Prostate gland (tissue), 2 donors: ENCODE measurements at regions not wholly inside any gene's neighbourhood (a gene's known extent, or its start where the extent isn't known, plus 50 kb on each side); places are given as distances from the start of the nearest gene placed in this dataset.

Experiments used
- POLR2A ChIP-seq: fragments of 450-650 bp; IDR thresholded peaks from one replicate; pipeline ENCODE4 v1.6.1; 2016; ENCODE audit warnings: antibody characterized with exemption, mild to moderate bottlenecking
- TF ChIP-seq, protein P1 (sequence below), 4 experiments: fragments of 200-600 bp in 2 of 4; fragments of 450-650 bp in 2 of 4; sonication (generic) in 2 of 4; IDR thresholded peaks; 1 replicate in 3 of 4; 2 replicates in 1 of 4; pipeline ENCODE4 v1.5.1; 2016 to 2019; ENCODE audit warnings: antibody characterized with exemption in 4 of 4, mild to moderate bottlenecking in 2 of 4, moderate library complexity in 2 of 4

DNA sequence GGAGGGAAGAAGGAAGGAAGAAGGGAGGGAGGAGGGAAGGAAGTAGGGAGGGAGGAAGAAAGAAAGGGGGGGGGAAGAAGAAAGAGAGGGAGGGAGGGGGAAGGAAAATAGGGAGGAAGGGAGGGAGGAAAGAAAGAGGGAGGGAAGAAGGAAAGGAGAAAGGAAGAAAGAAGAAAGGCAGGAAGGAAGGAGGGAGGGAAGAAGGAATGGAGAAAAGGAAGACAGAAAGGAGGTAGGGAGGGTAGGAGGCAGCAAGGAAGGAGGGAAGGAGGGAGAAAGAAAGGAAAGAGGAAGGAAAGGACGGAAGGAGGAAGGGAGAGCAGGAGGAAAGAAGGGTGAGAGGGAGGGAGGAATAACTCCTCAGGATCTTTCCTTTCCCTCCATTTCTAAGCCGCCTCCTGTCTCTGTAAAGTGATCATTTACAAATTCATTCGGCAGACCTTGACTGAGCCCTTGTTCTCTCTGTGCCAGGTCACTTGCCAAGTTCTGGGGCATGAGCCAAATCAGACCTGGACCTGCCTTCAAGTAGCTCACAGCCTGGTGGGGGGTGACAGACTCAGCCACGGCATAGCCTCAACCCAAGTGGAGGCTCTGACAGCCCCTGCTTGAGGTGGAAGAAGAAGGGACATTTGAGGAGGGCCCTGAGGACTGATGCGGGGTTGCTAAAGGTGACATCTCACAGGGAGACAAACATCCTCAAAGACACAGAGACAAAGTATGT, 69.0 kb upstream of the HRH2 start:
- TF ChIP-seq POLR2A: no peak
- TF ChIP-seq, protein P1, sequence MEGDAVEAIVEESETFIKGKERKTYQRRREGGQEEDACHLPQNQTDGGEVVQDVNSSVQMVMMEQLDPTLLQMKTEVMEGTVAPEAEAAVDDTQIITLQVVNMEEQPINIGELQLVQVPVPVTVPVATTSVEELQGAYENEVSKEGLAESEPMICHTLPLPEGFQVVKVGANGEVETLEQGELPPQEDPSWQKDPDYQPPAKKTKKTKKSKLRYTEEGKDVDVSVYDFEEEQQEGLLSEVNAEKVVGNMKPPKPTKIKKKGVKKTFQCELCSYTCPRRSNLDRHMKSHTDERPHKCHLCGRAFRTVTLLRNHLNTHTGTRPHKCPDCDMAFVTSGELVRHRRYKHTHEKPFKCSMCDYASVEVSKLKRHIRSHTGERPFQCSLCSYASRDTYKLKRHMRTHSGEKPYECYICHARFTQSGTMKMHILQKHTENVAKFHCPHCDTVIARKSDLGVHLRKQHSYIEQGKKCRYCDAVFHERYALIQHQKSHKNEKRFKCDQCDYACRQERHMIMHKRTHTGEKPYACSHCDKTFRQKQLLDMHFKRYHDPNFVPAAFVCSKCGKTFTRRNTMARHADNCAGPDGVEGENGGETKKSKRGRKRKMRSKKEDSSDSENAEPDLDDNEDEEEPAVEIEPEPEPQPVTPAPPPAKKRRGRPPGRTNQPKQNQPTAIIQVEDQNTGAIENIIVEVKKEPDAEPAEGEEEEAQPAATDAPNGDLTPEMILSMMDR (IDR thresholded peaks at IDR 0.05): no peak
